Astrocyte (in vitro differentiated cells and primary cell): ENCODE measurements at regions not wholly inside any gene's neighbourhood (a gene's known extent, or its start where the extent isn't known, plus 50 kb on each side); places are given as distances from the start of the nearest gene placed in this dataset.

Experiments used
- DNase-seq: peaks from one replicate; pipeline ENCODE4 v3.0.0-alpha.2; 2010; ENCODE audit warnings: low read depth
- FAIRE-seq: peaks from 2 replicates; lab custom pipeline; 2011; peaks lifted over from hg19 to GRCh38; lab: Jason Lieb, UNC
- H2AFZ ChIP-seq: 2 replicates; pipeline ENCODE4 v1.6.0; 2012; ENCODE audit warnings: low read depth, low read length, inconsistent platforms
- H3K27ac ChIP-seq: 2 replicates; pipeline ENCODE4 v1.5.1; 2011; ENCODE audit warnings: low read depth, low read length, inconsistent platforms
- H3K27me3 ChIP-seq: 2 replicates; pipeline ENCODE4 v1.6.0; 2011; ENCODE audit warnings: low read length, inconsistent platforms; ENCODE audit not compliant: insufficient read depth
- H3K36me3 ChIP-seq: 2 replicates; pipeline ENCODE4 v1.5.1; 2011; ENCODE audit warnings: low read length, inconsistent platforms; ENCODE audit not compliant: insufficient read depth
- H3K4me1 ChIP-seq: 2 replicates; pipeline ENCODE4 v1.5.1; 2011; ENCODE audit warnings: low read length, inconsistent platforms; ENCODE audit not compliant: insufficient read depth
- H3K4me2 ChIP-seq: 2 replicates; pipeline ENCODE4 v1.6.0; 2012; ENCODE audit warnings: low read length, inconsistent platforms
- H3K4me3 ChIP-seq: 2 replicates; pipeline ENCODE4 v1.5.1; 2011; ENCODE audit warnings: low read depth, mild to moderate bottlenecking, low read length, inconsistent platforms; ENCODE audit not compliant: insufficient read depth
- H3K79me2 ChIP-seq: 2 replicates; pipeline ENCODE4 v1.6.0; 2012; ENCODE audit warnings: mild to moderate bottlenecking, low read length, inconsistent platforms; ENCODE audit not compliant: insufficient read depth
- H3K9ac ChIP-seq: 2 replicates; pipeline ENCODE4 v1.6.0; 2012; ENCODE audit warnings: mild to moderate bottlenecking, low read length, inconsistent platforms
- H3K9me3 ChIP-seq: 2 replicates; pipeline ENCODE4 v1.5.1; 2012; ENCODE audit warnings: low read depth, mild to moderate bottlenecking, low read length, inconsistent platforms; ENCODE audit not compliant: insufficient read depth
- H4K20me1 ChIP-seq: 2 replicates; pipeline ENCODE4 v1.6.0; 2012; ENCODE audit warnings: low read length, inconsistent platforms; ENCODE audit not compliant: insufficient read depth
- H3K27ac Mint-ChIP-seq: one replicate; pipeline ENCODE4 v1.8.0; 2021; ENCODE audit warnings: mild to moderate bottlenecking, mixed read lengths; ENCODE audit not compliant: unreplicated experiment
- H3K27me3 Mint-ChIP-seq: one replicate; pipeline ENCODE4 v1.8.0; 2021; ENCODE audit warnings: low read depth, mixed read lengths; ENCODE audit not compliant: unreplicated experiment
- H3K36me3 Mint-ChIP-seq: one replicate; pipeline ENCODE4 v1.8.0; 2021; ENCODE audit warnings: low read depth, mixed read lengths; ENCODE audit not compliant: unreplicated experiment
- H3K4me1 Mint-ChIP-seq: one replicate; pipeline ENCODE4 v1.8.0; 2021; ENCODE audit warnings: low read depth, mixed read lengths; ENCODE audit not compliant: unreplicated experiment
- H3K4me3 Mint-ChIP-seq: one replicate; pipeline ENCODE4 v1.8.0; 2021; ENCODE audit warnings: mild to moderate bottlenecking, moderate library complexity, mixed read lengths; ENCODE audit not compliant: unreplicated experiment
- H3K9me3 Mint-ChIP-seq: one replicate; pipeline ENCODE4 v1.8.0; 2021; ENCODE audit warnings: mild to moderate bottlenecking, mixed read lengths; ENCODE audit not compliant: unreplicated experiment
- EZH2 ChIP-seq: IDR thresholded peaks from 2 replicates; pipeline ENCODE4 v1.6.1; 2012; ENCODE audit warnings: mild to moderate bottlenecking, low read length, inconsistent platforms; ENCODE audit not compliant: insufficient read depth
- TF ChIP-seq, protein P1 (sequence below): IDR thresholded peaks from 2 replicates; pipeline ENCODE4 v1.5.1; 2011; ENCODE audit warnings: low read depth, mild to moderate bottlenecking, inconsistent platforms, low read length, moderate library complexity; ENCODE audit not compliant: insufficient read depth

DNA sequence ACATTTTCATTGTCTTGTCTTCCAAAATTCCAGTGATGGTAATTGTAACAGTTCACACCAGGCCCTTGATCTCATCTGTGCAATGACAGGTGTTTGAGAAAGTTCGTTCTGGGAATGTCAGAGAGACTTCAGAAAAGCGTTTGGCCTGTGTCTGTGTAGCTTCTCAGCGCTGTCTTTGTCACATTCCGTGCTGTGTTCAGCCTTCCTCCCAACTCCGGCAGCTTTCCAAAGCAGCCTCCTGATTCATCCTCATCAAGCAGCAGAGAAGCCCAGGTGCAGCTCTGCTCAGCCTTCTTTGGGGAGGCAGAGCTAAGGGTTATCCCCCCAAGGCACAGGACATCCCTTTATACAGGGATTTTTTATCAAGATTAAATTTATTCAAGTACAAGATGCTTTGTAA lies 494.0 kb upstream of the SUCLG2 start:
- H3K27ac Mint-ChIP-seq = no peak overlapping the region
- no peak for FAIRE-seq
- Histone ChIP-seq H3K27ac (no peak overlapping the region), H3K27me3 (no peaks in the 10 kb centered on the region), H3K4me1 (no peaks in the 10 kb centered on the region), H4K20me1 (no peaks in the 10 kb centered on the region), H3K4me2 (no peak overlapping the region), H3K4me3 (no peak overlapping the region), H3K9me3 (no peaks in the 10 kb centered on the region), H3K79me2 (no peaks in the 10 kb centered on the region), H3K9ac (no peak overlapping the region), H3K36me3 (no peaks in the 10 kb centered on the region), H2AFZ (no peak overlapping the region)
- DNase-seq = no peak
- no peaks in the 10 kb centered on the region for H3K27me3 Mint-ChIP-seq
- H3K9me3 Mint-ChIP-seq = peaks cover 1% of the 10 kb centered on the region
- H3K4me1 Mint-ChIP-seq = no peaks in the 10 kb centered on the region
- TF ChIP-seq EZH2 = no peak
- TF ChIP-seq, protein P1, sequence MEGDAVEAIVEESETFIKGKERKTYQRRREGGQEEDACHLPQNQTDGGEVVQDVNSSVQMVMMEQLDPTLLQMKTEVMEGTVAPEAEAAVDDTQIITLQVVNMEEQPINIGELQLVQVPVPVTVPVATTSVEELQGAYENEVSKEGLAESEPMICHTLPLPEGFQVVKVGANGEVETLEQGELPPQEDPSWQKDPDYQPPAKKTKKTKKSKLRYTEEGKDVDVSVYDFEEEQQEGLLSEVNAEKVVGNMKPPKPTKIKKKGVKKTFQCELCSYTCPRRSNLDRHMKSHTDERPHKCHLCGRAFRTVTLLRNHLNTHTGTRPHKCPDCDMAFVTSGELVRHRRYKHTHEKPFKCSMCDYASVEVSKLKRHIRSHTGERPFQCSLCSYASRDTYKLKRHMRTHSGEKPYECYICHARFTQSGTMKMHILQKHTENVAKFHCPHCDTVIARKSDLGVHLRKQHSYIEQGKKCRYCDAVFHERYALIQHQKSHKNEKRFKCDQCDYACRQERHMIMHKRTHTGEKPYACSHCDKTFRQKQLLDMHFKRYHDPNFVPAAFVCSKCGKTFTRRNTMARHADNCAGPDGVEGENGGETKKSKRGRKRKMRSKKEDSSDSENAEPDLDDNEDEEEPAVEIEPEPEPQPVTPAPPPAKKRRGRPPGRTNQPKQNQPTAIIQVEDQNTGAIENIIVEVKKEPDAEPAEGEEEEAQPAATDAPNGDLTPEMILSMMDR = no peak
- no peaks in the 10 kb centered on the region for H3K36me3 Mint-ChIP-seq
- H3K4me3 Mint-ChIP-seq = no peak overlapping the region

DNA sequence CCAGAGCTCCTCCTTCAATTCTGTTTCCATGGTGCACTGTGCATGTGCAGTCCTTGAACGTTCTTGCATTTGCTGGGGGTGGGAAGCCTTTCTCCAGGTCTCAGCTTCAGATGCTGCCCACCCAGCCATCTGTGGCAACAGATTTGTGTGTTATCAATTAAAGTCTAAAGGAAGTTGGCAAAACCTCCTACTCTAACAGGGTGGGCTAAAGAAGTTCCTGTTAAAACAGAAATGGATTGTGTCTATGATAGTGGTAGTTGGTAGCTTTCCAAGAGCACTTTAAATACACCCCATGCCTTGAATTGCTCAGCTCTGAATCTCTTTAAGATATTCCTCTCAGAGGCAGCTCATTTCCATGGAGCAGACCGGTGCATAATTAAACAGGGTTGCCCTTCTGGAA lies 488.0 kb upstream of the SUCLG2 start:
- DNase-seq (no peak), FAIRE-seq (no peak)
- H3K4me2 ChIP-seq = no peak overlapping the region
- H3K36me3 ChIP-seq = no peaks in the 10 kb centered on the region
- TF ChIP-seq EZH2 = no peak
- TF ChIP-seq, protein P1 = no peak
- no peaks in the 10 kb centered on the region for H3K9me3 ChIP-seq
- no peak overlapping the region for H3K27ac ChIP-seq
- no peaks in the 10 kb centered on the region for H3K79me2 ChIP-seq
- Mint-ChIP-seq H3K36me3 (no peaks in the 10 kb centered on the region), H3K4me3 (no peak overlapping the region), H3K4me1 (no peaks in the 10 kb centered on the region), H3K9me3 (peaks cover 1% of the 10 kb centered on the region), H3K27me3 (no peaks in the 10 kb centered on the region), H3K27ac (no peak overlapping the region)
- no peaks in the 10 kb centered on the region for H4K20me1 ChIP-seq
- no peak overlapping the region for H3K4me3 ChIP-seq
- H3K4me1 ChIP-seq = no peaks in the 10 kb centered on the region
- H3K27me3 ChIP-seq = no peaks in the 10 kb centered on the region
- H3K9ac ChIP-seq = no peak overlapping the region
- H2AFZ ChIP-seq = no peak overlapping the region

DNA sequence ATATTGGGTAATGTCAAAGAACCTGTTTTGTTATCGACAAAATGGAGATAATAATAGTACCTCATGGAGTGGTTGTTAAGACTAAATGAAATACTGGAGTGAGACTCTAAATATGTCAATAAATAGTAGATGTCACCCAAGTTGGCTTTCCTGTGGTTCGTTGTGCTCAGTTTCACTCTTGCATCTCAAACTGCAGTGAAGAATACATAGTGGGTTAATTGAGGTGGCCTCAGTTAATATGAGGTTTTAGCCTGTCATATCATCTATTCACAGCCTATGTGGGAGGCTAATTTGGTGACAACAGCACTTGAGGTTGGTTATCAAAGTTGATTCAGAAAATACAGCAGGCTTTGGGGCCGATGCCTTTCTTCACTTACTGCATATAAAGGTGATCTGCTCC lies 485.5 kb upstream of the SUCLG2 start:
- TF ChIP-seq, protein P1 = no peak
- TF ChIP-seq EZH2 = no peak
- no peak for FAIRE-seq

More for the DNA sequence above, 485.5 kb upstream of the SUCLG2 start:
- no peak overlapping the region for H3K4me3 Mint-ChIP-seq
- Histone ChIP-seq H3K9me3 (no peaks in the 10 kb centered on the region), H3K4me2 (no peak overlapping the region), H3K79me2 (no peaks in the 10 kb centered on the region), H3K4me1 (no peaks in the 10 kb centered on the region), H3K9ac (no peak overlapping the region), H3K27ac (no peak overlapping the region), H3K4me3 (no peak overlapping the region), H3K36me3 (no peaks in the 10 kb centered on the region), H4K20me1 (no peaks in the 10 kb centered on the region), H3K27me3 (no peaks in the 10 kb centered on the region), H2AFZ (no peak overlapping the region)
- H3K27me3 Mint-ChIP-seq = no peaks in the 10 kb centered on the region
- no peaks in the 10 kb centered on the region for H3K36me3 Mint-ChIP-seq
- DNase-seq = no peak
- H3K4me1 Mint-ChIP-seq = peaks cover 2% of the 10 kb centered on the region
- no peaks in the 10 kb centered on the region for H3K9me3 Mint-ChIP-seq
- no peak overlapping the region for H3K27ac Mint-ChIP-seq
